RPMI7951 (cell line): ENCODE measurements at regions not wholly inside any gene's neighbourhood (a gene's known extent, or its start where the extent isn't known, plus 50 kb on each side); places are given as distances from the start of the nearest gene placed in this dataset.
"Not testable (repeated sequence)": the region's sequence is repeated elsewhere in the genome, so short reads cannot be mapped to it uniquely, and the experiment has no call there.

ENCODE experiments used
- DNase-seq: peaks from one replicate; pipeline ENCODE4 v3.0.0-alpha.2; 2012; ENCODE audit warnings: low read depth

DNA sequence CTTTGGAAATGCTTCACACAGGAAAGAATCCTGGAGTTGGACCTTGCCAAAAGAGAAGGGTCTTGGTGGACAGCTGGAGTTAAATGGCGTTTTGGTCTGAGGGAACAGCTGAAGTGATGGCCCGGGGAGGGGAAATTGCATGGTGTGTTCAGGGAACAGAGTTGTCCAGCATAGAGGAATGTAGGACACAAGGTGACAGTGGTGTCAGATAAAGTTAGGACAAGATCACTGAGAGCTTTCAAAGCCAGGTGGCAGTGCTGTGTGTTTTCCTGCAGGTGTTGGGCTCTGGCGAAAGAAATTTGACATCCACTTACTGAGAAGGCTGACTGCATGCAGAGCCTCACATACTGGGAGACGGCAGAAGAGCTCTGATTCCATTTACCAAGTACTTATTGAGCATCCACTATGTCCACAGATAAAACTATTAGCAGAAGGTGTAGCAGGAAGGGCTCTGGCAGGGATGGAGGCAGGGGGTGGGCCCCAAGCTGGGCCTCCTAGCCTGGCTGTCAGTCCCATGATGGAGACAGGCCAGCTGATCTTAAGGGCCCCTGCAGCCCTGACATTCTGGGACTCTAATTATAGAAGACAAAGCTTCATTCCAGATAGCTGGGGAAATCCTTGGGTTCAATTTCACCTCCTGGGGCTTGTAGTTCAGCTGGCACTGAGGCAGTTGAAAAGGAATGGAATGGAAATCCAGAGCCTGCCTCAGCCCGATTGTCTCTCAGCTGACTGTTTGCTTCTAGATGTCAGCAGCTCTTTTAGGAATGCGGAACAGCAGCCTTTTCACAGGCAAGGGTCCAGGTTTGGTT, 150.2 kb upstream of the MAMLD1 start:
- no peak for DNase-seq

DNA sequence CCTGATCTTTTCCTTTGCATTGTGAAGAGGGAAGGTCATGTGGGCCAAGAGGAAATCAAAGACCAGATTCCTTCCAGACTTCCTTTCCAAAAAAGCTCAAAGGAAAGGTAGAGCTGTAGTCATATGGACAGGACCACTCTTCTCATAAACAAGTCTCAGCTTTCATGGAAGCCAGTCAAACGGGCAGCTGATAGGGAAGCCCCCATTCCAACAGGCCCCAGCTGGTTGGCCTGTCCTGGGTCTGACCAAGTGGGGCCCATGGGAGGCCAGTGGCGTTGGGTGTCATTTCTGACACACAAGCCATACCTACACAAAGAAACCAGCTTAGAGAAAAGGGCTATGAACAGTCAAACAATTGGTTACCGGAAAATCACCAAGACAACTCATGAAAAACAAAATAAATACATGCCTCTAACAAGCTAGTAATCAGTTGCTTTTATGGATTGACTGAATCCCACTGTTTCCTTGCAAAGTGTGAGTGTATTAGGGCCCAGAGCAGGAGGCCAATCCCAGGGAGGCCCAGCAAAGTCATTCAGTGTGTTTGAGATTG, 149.6 kb upstream of the MAMLD1 start:
- DNase-seq = no peak

DNA sequence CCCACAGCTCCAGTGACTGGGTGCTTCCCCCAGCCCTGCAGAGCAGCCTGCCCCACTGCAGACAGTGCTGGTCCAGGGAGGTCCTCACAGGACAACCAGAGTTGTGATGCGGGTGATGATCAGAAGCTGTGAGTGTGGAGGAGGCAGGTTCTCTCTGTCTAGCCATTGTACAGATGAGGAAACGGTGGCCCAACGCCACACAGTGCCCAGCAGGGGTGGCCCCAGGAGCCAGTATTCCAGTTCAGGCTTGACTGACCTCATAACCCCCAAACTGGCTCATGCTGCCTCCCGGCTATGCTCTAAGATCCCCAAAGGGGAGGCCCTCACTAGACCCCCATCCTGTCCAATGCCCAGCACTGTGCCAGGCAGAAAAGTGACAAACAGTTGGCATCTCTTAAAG, 147.1 kb upstream of the MAMLD1 start:
- DNase-seq = not testable (repeated sequence)

DNA sequence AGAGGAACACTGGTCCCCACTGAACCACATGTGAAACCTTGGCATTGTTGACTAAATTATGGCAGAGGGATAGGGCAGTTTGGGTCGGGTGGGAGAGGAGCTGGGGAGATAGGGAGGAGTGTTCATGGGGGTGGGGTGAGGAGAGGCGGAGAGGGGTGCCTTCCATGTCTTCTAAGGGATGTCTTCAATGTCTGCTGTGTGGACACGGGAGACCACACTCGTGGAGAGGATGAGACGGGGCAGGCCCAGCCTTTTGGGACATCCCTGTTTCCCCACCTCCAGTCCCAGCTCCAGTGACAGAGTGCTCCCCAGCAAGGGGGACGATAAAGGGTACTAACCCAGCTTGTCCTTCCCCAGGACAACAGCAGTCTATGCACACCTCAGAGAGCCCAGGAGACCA, 146.4 kb upstream of the MAMLD1 start:
- DNase-seq = no peak

DNA sequence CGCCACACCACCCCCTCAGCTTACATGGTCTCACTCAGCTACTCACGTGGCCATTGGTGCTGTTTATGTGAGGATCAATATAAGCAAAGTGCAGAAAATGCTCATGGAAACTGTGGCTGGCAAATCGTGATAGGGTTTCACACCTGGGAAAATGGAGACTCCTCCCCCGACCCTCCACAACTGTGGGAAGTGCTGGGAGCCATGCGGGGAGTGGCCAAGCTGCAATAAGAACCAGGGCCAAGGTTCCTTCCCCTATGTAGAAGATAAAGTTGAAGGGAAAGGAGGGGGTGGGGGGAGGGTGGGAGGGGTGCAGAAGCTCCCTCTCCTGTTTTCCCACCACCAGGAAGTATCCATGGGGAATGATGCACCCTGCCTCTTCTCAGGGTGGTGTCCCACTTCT, 145.5 kb upstream of the MAMLD1 start:
- DNase-seq = no peak

DNA sequence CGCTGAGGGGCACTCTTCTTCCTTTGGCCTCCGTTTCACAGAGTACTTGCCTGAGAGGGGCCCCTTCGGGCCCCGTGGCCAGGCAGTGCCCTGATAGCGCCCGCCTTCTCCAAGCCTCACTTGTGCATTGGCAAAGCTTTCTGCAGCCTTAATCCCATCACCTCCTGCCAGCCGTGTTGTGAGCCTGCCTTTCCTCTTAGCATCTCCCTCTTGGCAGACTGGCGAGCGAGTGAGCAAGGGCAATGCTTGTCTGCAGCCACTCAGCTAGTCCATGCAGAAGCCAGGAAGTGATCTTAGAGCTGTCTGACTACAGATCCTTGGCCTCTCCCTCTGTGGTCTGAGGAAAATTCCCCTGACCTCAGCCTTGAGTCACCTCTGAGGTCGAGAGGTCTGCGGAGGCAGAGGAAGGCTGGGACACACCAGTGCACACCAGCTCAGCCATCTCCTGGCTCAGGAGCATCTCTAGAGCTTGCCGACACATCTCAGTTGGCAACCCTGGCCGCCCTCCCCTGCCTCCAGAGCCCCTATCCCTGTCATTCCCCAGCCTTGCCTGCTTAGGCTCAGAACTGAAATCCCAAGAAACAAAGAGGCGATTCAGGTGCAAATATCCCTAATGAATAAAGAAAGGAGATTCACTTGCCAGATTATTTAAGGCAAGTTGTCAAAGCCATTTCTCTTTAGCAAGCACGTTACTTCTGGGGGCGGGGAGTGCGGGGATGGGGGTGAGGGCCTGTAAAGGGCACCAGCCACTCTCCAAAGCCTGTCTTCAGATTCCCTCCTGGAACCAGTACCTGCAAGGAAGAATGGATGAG, 143.5 kb upstream of the MAMLD1 start:
- peak; percentile 87 for DNase-seq

DNA sequence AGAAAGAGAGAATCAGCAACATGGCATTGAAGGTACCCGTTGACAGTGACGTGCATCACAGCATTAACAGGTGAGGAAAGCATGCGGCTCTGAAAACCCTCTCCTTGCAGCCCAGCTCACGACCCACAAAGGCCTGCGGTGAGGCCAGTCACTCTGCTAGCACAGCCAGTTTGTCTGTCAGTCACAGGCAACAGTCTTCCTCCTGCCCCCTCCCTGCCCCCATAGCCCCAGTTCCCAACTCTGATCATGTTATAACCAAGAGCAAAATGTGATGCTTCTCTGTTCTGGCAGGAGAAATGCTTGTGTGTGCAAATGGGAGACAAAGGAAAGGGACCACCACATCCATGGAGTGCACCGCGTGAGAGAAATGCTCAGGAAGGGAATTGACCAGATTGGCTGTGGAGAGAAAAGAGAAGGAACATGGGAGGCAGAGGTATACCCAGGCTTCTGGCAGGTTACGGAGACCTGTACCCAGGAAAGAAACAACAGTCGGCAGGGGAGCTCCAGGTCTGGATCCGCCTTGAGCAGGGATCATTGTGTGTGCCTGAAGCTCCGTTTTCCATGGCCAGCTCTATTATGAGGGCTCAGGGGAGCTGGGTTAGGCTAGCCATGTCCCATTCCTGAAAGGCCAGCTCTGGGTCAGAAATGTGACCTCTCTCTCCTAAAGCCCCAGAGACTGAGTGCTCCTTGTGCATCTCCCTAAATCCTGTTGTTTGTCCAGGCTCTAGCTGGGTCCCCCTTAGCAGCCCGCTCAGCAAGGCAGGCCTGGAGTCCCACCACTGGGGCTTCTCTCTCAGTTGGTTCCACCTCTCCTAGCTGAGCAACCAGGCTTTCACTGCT, 139.7 kb upstream of the MAMLD1 start:
- DNase-seq = no peak

DNA sequence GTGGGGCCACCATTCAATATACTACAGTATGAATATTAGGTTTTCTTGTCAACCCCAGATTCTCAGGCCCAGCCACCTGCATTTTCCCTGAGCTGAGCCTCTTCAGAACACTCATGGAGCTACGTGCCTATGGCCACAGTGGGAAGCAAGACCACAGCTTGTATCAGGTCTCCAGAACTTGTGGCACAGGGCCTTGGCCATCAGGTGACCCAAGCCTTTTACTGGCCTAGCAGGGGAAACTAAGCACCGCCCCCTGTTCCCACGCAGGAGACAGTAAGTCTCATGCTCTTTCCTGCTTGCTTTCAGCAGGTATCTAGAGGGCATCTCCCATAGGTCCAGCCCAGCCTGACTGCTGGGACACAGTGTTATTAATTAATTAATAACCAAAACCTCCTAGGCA, 138.4 kb upstream of the MAMLD1 start:
- no peak for DNase-seq

DNA sequence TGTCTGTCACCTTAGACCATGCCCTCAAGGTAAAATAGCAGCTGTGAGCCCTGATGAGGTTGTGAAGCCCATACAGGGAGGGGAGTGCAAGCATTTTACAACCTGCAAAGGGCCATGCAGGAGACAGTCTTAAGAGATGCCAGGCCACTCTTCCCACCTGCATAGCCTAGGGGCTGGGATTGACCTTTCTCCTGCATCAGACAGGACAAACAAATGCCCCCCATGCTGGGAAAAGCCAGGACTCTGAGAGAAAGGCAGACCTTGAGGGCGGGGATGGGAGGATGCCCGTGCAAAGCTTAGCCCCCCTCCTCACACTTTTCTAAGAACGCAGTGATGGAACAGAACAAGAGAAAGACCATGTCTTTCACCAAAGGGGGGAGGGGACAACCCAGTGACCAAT, 137.9 kb upstream of the MAMLD1 start:
- DNase-seq = no peak

DNA sequence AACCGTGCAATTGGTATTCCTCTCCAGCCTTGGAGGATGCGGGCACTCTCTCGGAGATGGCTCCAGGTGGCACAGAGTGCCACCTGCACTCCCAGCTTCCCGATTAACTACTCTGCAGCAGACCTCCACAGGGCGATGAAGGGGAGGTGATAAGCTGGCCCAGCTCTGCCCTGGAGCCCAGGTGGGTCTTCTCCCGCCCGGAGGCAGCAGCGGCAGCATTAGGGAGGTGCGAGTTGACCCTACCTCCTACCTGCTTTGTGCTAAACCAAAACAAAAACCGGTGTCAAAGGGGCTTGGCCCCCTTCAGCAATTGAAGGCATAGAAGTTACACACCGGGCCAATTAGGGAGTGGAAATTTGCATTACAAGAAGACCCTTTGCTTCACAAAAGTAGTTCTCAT, 137.4 kb upstream of the MAMLD1 start:
- no peak for DNase-seq

DNA sequence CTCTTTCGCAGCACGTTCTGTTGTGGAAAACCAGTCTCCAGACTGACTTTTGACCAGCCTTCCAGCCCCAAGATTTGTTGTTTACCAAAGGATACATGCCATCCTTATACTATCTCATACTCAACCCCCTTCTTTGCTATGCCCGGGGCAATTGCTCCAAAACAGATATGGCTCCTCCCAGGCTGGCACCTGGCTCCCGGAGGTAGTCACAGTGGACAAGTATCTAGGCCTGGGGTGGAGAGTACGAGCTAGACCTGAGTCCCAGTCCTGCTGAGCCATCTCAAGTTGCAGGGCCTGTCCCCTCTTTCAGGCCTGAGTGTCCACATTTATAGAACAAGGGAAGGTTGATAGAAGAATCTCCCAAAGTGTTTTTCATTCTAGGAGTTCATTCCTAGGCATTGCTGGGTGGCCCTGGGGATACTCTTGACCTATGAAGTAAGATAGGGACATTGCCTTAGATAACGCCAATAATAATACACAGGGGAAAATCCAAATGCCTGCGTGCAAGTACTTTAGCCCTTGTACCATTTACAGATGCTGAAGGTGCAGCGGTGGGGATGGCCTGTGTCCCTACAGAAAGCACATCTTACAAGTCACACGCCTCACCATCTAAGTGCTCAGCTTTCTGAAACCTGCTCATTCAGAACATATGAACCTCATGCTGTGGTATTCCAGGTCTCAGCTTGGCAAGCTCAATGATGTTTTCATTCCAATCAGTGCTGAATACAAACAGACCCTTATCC, 136.7 kb upstream of the MAMLD1 start:
- DNase-seq = no peak

DNA sequence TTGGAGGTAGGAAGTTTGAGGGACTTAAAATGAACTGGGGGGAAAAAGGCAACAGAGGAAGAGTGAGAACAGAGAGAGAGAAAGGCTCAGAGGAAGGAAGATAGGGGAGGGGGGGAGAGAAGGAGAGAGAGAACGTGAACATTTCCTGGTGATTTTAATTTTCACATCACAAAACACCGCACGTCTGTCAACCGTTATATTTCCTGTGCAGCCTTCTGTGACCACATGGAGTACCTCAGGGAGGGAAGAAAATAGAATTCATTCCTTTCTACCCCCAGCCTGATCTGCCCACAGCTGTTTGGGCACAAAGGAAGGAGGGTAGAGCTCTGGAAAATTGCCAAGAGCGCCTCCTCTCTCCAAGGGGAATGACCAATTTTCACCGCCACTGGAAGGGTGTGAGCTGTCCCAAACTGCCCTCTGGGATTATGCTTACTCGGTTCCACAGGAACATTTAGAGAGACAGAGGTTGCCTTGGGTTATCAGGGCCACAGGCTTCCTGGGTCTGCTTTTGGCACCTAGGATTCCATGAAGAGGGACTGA, 135.7 kb upstream of the MAMLD1 start:
- DNase-seq = peak; percentile 46

DNA sequence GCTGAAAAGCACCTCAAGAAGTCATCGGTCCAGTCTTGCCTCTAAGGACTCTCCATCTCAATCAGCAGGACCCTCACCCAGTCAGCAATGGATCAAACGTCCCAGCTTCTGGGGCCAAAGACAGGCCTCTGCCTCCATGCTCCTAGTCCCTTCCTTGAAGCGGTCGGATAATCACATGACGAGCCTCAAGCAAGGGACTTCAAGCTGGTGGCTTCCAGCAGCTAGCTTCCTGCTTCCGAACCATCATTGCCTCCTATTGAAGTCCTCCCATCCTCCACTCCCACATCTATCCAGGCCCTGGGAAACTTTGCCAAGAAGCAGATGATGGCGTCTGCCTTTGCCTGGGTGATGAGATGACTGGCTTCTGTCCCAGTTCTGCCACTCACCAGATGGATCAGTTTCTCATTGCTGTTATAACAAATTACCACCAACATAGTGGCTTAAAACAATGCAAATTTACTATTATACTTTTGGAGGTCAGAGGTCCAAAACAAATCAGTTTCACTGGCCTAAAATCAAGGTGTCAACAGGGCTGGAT, 135.2 kb upstream of the MAMLD1 start:
- no peak for DNase-seq

DNA sequence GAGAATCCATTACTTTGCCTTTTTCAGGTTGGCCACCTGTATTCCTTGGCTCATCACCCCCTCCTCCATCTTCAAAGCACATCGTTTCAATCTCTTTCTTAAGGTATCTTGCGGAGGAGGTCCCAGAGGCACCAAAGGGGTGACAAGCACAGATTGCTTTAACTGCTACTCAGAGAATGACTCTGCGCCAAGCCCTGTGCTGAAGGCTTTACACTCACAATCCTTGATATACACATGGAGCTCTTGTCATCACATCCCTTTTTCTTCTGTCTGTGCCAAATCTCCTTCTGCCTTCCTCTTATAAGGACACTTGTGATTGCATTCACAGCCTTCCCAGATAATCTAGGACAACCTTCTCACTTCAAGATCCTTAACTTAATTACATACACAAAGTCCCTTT, 134.7 kb upstream of the MAMLD1 start:
- DNase-seq = no peak

DNA sequence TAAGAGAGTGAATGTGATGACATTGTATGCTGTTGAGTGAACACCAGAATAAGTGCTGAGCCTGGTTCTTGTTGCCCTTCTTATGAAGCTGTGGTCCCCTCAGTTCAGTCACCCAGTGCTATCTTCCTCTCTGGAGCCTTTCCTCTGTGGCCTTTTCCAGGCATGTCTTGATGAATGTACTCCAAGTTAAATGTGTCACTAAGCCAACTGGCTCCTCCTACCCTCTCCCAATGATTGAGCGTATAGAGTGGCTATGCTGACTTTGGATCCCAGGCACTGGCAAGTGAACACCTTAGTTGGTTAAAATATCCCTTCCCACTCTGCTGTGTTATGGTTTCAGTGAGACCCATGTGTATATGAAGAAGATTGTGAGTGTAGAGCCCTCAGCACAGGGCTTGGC, 134.1 kb upstream of the MAMLD1 start:
- DNase-seq = no peak

DNA sequence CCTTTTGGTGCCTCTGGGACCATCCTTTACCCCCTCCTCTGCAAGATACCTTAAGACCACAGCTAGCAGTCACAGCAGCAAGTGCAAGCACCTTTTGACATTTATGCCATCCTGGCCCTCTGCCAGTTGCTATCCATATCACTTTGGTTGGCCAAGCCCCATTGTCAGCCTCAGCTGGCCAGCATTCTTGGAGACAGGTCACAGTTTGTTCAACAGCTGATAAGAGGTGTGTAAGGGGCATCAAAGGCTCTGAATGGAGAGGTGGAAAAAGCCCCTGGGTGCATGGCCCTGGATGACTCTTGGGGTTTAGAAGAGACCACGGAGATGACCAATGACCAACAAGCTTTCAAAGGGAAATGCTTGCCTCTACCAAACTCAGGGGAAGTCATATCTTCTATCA, 133.6 kb upstream of the MAMLD1 start:
- no peak for DNase-seq

DNA sequence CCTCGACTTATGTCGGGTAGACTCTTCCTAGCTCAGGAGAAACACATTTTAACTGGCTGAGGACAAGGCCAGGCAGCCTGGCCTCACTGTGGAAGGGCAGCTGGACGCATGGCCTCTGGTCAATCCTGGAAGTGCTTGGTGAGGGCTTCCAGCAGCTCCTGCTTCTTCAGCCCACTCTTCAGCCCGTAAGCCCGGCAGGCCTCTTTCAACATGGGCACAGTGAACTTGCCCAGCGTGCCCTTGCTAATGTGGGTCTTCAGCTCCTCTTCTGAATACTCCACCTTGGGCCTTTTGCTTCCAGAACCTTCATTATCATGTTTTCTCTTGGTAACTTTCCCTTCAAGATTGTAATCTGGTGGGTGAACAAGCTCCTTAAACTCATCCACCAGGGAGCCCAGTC, 132.2 kb upstream of the MAMLD1 start:
- not testable (repeated sequence) for DNase-seq

DNA sequence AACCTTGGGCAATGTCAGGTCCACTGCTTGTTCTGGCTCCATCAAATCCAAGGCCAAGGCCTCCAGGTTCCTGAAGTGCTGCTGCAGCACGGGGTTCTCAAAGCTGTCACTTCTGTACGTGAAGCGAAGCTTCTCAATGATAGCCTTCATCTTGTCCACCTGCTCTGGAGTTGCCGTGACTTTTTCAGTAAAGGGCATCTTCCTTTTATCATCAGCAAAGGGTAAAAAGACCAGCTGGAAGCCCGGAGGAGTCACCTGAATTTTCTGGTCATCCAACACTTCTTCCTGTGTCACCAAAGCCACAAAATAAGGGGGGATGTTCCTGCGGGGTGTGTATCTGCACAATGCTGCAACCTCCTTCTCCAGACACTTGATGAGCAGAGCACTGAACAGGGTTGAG, 131.7 kb upstream of the MAMLD1 start:
- DNase-seq = not testable (repeated sequence)

DNA sequence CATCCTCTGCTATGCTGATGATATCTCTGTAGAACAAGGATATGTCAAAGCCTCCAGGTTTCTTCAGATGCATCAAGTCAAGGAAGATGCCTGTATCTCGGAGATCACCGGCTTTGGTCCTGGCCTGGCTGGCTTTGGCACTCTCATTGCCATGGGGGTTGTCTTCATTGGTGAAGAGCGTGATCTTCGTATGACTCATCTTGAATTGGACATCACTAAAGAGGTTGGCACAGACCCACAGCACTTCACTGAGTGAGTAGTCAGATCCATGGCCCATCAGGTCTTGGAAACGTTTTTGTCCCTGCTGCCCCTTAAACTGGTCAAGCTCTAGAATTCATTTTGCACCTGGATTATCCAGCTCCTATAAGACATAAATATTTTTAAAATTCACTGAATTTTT, 130.9 kb upstream of the MAMLD1 start:
- DNase-seq = peak; percentile 58

DNA sequence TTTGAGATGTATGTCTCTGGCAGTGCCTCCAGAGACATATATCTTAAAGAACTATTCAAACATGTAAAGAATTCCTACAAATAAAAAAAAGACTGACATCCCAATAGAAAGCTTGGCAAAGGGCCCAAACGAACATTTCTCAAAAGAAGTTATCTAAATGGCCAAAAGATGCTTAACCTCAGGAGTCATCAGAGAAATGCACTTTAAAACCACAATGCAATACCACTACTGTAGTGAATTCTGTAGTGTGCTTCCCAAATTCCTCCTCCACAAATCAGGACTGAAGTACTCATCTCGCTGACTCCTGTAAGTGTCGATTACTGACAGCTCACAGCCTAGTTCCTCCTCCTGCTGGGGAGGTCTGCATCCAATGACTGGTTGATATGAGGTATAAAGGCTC, 129.0 kb upstream of the MAMLD1 start:
- DNase-seq = peak; percentile 72

DNA sequence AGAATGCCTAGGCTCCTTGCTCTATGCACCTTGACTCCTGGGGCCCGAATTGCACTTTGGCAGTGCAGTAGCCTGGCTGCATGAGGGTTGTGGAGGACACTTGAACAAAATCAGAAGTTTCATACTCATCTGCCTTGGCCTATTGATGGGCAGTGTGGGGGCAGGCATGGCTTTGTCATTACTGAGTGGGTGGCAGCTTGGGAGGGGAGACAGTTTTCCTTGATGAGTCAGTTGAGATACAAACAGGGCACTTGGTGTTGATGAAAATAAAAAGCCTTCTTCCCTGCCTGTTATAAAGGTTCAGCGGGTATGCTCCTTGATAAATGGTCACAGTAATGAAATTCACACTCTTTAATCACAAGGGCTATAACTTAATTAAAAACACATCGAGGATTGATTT, 126.8 kb upstream of the MAMLD1 start:
- DNase-seq = peak; percentile 41
